ENCODE measurements at regions not wholly inside any gene's neighbourhood (a gene's known extent, or its start where the extent isn't known, plus 50 kb on each side); places are given as distances from the start of the nearest gene placed in this dataset.
A peak's percentile ranks its signal among the peaks of the same experiment; 100 is the strongest.

DNA sequence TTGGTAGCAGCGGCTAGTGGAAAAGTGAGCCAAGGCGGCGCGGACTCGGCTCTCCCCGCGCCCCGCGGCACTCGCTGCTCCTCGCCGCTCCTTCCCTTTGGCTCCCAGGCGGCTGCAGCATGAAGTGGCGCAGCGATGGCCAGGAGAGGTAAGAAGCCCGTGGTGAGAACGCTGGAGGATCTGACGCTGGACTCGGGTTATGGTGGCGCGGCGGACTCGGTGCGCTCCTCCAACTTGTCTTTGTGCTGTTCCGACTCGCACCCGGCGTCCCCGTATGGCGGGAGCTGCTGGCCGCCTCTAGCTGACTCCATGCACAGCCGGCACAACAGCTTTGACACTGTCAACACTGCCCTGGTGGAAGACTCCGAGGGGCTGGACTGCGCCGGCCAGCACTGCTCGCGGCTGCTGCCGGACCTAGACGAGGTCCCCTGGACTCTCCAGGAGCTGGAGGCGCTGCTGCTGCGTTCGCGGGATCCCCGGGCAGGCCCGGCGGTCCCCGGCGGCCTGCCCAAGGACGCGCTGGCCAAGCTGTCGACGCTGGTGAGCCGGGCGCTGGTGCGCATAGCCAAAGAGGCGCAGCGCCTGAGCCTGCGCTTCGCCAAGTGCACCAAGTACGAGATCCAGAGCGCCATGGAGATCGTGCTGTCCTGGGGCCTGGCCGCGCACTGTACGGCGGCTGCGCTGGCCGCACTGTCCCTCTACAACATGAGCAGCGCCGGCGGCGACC, 225.6 kb upstream of the CRY1 start:
- H3K27ac ChIP-seq (ENCODE audit: insufficient read depth, low read length) = no peak overlapping the region
- no peaks in the 10 kb centered on the region for H3K9me3 ChIP-seq (ENCODE audit: control insufficient read depth, insufficient read depth, low read depth, low read length)
- H3K27me3 ChIP-seq (ENCODE audit: control insufficient read depth, insufficient read depth, low read length) = peaks cover 10% of the 10 kb centered on the region
- H2AFZ ChIP-seq (ENCODE audit: low read length) = no peak overlapping the region
- TF ChIP-seq, protein P1, sequence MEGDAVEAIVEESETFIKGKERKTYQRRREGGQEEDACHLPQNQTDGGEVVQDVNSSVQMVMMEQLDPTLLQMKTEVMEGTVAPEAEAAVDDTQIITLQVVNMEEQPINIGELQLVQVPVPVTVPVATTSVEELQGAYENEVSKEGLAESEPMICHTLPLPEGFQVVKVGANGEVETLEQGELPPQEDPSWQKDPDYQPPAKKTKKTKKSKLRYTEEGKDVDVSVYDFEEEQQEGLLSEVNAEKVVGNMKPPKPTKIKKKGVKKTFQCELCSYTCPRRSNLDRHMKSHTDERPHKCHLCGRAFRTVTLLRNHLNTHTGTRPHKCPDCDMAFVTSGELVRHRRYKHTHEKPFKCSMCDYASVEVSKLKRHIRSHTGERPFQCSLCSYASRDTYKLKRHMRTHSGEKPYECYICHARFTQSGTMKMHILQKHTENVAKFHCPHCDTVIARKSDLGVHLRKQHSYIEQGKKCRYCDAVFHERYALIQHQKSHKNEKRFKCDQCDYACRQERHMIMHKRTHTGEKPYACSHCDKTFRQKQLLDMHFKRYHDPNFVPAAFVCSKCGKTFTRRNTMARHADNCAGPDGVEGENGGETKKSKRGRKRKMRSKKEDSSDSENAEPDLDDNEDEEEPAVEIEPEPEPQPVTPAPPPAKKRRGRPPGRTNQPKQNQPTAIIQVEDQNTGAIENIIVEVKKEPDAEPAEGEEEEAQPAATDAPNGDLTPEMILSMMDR (conservative IDR thresholded peaks at IDR 0.05 in 1 of 2, IDR thresholded peaks at IDR 0.05 in 1 of 2; ENCODE audit: low read depth in 1 of 2, low read length in 2 of 2) = no peak
- no peak for TF ChIP-seq EZH2 (IDR thresholded peaks at IDR 0.05; ENCODE audit: low read length, missing control alignments)
- H3K36me3 ChIP-seq (ENCODE audit: control insufficient read depth, insufficient read depth, low read length) = no peaks in the 10 kb centered on the region
- peak overlapping the region; percentile 93 for H3K4me2 ChIP-seq (ENCODE audit: extremely low read depth, insufficient read depth, low read length)
- no peaks in the 10 kb centered on the region for H3K4me1 ChIP-seq (ENCODE audit: control insufficient read depth, extremely low read depth, insufficient read depth, low read length)
- H3K4me3 ChIP-seq (replicated peaks in 1 of 4; ENCODE audit: control extremely low read depth in 1 of 4, insufficient read depth in 1 of 4, low read depth in 3 of 4, low read length in 4 of 4) = peak overlapping the region; percentile 33 to 60 (median 51)
- H3K9ac ChIP-seq (ENCODE audit: insufficient read depth, low read length) = no peak overlapping the region
- no peaks in the 10 kb centered on the region for H4K20me1 ChIP-seq (ENCODE audit: control insufficient read depth, extremely low read depth, insufficient read depth, low read length)
- peak; percentile 47 to 79 for DNase-seq (ENCODE audit: low read depth in 2 of 2)
- H3K79me2 ChIP-seq (ENCODE audit: control insufficient read depth, insufficient read depth, low read length) = no peaks in the 10 kb centered on the region

DNA sequence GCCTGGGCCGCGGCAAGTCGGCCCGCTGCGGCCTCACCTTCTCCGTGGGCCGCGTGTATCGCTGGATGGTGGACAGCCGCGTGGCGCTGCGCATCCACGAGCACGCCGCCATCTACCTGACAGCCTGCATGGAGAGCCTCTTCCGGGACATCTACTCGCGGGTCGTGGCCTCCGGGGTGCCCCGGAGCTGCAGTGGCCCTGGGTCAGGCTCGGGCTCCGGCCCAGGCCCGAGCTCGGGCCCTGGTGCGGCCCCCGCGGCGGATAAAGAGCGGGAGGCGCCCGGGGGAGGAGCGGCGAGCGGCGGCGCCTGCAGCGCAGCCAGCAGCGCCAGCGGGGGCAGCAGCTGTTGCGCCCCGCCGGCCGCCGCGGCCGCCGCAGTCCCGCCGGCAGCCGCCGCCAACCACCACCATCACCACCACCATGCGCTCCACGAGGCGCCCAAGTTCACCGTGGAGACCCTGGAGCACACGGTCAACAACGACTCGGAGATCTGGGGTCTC, 226.2 kb upstream of the CRY1 start:
- TF ChIP-seq EZH2 (IDR thresholded peaks at IDR 0.05; ENCODE audit: low read length, missing control alignments) = no peak
- TF ChIP-seq, protein P1 (conservative IDR thresholded peaks at IDR 0.05 in 1 of 2, IDR thresholded peaks at IDR 0.05 in 1 of 2; ENCODE audit: low read depth in 1 of 2, low read length in 2 of 2) = no peak
- DNase-seq (ENCODE audit: low read depth in 2 of 2) = peak in 1 of 2 donors; percentile 34
- Histone ChIP-seq H3K27me3 (ENCODE audit: control insufficient read depth, insufficient read depth, low read length) (peaks cover 4% of the 10 kb centered on the region), H3K27ac (ENCODE audit: insufficient read depth, low read length) (no peak overlapping the region), H3K9me3 (ENCODE audit: control insufficient read depth, insufficient read depth, low read depth, low read length) (no peaks in the 10 kb centered on the region), H3K79me2 (ENCODE audit: control insufficient read depth, insufficient read depth, low read length) (no peaks in the 10 kb centered on the region), H3K9ac (ENCODE audit: insufficient read depth, low read length) (no peak overlapping the region), H3K4me3 (replicated peaks in 1 of 4; ENCODE audit: control extremely low read depth in 1 of 4, insufficient read depth in 1 of 4, low read depth in 3 of 4, low read length in 4 of 4) (peak overlapping the region; percentile 38 to 60 (median 52)), H4K20me1 (ENCODE audit: control insufficient read depth, extremely low read depth, insufficient read depth, low read length) (no peaks in the 10 kb centered on the region), H2AFZ (ENCODE audit: low read length) (no peak overlapping the region), H3K36me3 (ENCODE audit: control insufficient read depth, insufficient read depth, low read length) (no peaks in the 10 kb centered on the region), H3K4me2 (ENCODE audit: extremely low read depth, insufficient read depth, low read length) (peak overlapping the region; percentile 93), H3K4me1 (ENCODE audit: control insufficient read depth, extremely low read depth, insufficient read depth, low read length) (no peaks in the 10 kb centered on the region)

DNA sequence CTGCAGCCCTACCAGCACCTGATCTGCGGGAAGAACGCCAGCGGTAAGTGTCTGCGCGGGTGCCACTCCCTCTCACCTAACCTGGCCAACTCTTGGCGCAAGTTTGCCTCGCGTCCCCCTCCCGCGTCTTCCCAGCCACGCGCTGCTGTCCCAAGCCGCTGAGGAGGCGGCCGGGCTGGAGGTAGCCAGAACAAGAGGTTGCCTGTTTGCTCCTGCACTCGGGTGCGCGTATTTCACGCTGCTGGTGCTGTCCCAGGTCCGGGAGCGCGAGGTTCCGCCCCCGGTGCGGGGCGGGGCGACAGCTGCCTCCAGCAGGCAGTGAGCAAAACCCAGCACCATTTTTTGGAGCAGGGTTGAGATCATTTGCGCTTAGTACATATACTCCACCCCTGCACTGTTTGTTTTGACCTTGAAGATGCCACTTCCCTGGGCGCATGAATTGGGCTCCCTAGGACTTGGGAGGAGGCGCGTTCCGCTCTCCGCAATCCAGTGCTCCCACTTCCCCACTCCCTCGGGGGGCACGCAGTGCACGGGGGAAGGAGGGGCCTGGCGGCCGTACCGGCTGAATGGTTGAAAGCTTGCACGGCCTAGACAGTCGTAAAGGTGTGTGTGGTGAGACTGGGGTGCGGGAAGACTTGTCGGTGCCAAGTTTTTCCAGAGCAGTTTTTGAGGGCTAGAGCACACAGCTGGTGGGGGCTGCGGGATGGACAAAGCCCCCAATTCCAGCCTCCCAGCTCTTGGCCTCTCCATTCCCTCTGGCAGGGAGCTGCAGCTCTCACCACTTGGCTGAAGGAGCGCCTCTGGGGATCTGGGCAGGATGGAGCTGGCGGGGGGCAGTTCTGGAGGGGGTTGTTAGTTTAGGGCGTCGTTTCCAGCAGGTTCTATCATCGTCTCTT, 226.9 kb upstream of the CRY1 start:
- Histone ChIP-seq H3K4me3 (replicated peaks in 1 of 4; ENCODE audit: control extremely low read depth in 1 of 4, insufficient read depth in 1 of 4, low read depth in 3 of 4, low read length in 4 of 4) (peak overlapping the region; percentile 43 to 60 (median 45)), H3K27me3 (ENCODE audit: control insufficient read depth, insufficient read depth, low read length) (no peaks in the 10 kb centered on the region), H3K79me2 (ENCODE audit: control insufficient read depth, insufficient read depth, low read length) (no peaks in the 10 kb centered on the region), H3K36me3 (ENCODE audit: control insufficient read depth, insufficient read depth, low read length) (no peaks in the 10 kb centered on the region), H3K4me2 (ENCODE audit: extremely low read depth, insufficient read depth, low read length) (peak overlapping the region; percentile 92), H3K27ac (ENCODE audit: insufficient read depth, low read length) (no peak overlapping the region), H3K9ac (ENCODE audit: insufficient read depth, low read length) (no peak overlapping the region), H4K20me1 (ENCODE audit: control insufficient read depth, extremely low read depth, insufficient read depth, low read length) (no peaks in the 10 kb centered on the region), H3K4me1 (ENCODE audit: control insufficient read depth, extremely low read depth, insufficient read depth, low read length) (no peaks in the 10 kb centered on the region), H3K9me3 (ENCODE audit: control insufficient read depth, insufficient read depth, low read depth, low read length) (no peaks in the 10 kb centered on the region), H2AFZ (ENCODE audit: low read length) (no peak overlapping the region)
- no peak for TF ChIP-seq EZH2 (IDR thresholded peaks at IDR 0.05; ENCODE audit: low read length, missing control alignments)
- TF ChIP-seq, protein P1 (conservative IDR thresholded peaks at IDR 0.05 in 1 of 2, IDR thresholded peaks at IDR 0.05 in 1 of 2; ENCODE audit: low read depth in 1 of 2, low read length in 2 of 2) = no peak
- peak in 1 of 2 donors; percentile 76 for DNase-seq (ENCODE audit: low read depth in 2 of 2)

Data from fibroblast of lung (primary cell).